ENCODE measurements at regions not wholly inside any gene's neighbourhood (a gene's known extent, or its start where the extent isn't known, plus 50 kb on each side); places are given as distances from the start of the nearest gene placed in this dataset.

DNA sequence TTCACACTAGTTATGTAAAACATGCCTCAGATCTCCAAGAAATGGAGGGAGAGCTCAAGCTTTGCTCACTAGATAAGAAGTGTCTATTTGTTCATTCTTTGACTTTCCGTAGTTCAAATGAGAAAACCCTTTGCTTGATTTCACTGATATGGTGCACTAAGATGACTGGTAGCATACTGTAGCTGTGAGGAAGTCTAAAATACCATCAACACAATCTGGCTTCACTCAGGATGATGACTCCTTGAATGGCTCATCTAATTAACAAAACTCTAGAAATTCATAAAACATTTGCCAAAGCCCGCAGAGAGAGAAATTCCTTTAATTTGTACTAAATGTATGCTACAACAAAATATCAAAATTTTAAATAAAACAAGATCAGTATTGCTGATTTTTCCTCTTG lies 152.8 kb upstream of the STK17B start:
- no peak overlapping the region for H3K4me3 ChIP-seq (ENCODE audit: low read length)
- TF ChIP-seq, protein P1, sequence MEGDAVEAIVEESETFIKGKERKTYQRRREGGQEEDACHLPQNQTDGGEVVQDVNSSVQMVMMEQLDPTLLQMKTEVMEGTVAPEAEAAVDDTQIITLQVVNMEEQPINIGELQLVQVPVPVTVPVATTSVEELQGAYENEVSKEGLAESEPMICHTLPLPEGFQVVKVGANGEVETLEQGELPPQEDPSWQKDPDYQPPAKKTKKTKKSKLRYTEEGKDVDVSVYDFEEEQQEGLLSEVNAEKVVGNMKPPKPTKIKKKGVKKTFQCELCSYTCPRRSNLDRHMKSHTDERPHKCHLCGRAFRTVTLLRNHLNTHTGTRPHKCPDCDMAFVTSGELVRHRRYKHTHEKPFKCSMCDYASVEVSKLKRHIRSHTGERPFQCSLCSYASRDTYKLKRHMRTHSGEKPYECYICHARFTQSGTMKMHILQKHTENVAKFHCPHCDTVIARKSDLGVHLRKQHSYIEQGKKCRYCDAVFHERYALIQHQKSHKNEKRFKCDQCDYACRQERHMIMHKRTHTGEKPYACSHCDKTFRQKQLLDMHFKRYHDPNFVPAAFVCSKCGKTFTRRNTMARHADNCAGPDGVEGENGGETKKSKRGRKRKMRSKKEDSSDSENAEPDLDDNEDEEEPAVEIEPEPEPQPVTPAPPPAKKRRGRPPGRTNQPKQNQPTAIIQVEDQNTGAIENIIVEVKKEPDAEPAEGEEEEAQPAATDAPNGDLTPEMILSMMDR (conservative IDR thresholded peaks at IDR 0.05; ENCODE audit: low read depth, low read length), result no peak
- no peak for DNase-seq (ENCODE audit: low read depth)

DNA sequence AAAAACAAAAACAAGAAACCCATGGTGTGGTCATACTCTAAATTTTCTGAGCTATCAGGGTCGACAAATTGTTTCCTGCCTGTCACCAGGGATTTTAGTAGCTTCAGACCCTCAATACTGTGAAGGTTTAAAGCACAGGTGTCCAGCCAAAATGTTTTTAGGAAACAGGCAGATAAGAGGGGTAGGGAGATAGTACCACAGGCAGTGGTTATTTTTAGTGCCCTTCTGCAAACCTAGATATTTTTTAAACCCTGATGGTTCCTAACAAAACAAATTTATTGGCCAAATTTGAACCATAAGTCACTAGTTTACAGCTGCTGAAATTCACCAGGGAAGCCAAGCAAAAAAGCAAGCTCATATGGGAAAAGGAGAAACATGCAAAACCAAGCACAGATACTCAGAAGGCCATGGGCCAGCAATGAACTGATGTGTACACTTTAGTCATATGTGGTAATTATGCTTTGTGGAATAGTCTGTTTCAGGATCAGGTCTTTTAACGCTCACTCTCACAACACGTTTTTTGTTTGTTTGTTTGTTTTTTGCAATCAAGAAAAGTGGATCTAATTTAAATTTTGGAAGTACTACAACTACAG lies 156.8 kb upstream of the STK17B start:
- no peak for DNase-seq (ENCODE audit: low read depth)
- no peak overlapping the region for H3K4me3 ChIP-seq (ENCODE audit: low read length)
- TF ChIP-seq, protein P1 (conservative IDR thresholded peaks at IDR 0.05; ENCODE audit: low read depth, low read length), result no peak

DNA sequence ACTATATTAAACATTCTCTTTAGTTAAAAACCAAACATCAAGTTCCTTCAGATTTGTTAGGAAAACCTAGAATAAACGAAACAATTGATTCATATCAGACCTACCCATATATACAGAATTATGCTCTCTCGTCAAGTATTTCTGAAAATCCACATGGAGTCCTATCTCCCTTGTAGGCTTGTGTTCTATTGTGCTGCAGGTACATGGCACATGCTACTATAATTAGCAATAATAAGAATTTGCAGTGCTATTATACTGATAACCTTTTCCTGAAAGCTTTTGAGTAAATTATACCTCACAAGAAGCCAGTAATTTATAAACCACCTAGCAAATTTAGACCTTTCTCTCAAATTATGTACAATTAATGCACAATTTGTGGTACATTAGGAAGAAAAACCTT lies 158.6 kb upstream of the STK17B start:
- no peak overlapping the region for H3K4me3 ChIP-seq (ENCODE audit: low read length)
- TF ChIP-seq, protein P1 (conservative IDR thresholded peaks at IDR 0.05; ENCODE audit: low read depth, low read length), result no peak
- no peak for DNase-seq (ENCODE audit: low read depth)

DNA sequence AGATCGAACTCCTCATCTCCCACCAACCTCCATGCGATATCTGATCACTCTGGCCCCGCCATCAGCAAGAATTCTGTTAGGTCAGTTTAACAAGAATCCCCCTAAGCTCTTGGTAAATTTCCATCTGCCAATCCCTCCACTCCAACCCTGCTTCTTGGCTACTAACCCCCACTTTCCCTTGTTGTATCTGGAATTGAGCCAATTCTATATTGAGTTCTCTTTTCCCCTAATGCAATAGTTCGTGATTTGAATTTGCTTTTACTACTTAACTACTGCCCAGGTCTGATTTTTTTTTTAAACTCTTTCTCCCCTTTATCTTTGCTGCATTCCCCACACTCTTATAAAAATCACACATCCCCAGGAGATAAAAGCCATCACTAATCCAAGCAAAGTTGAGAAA lies 159.3 kb upstream of the STK17B start:
- DNase-seq (ENCODE audit: low read depth), result no peak
- no peak overlapping the region for H3K4me3 ChIP-seq (ENCODE audit: low read length)
- TF ChIP-seq, protein P1 (conservative IDR thresholded peaks at IDR 0.05; ENCODE audit: low read depth, low read length), result no peak

DNA sequence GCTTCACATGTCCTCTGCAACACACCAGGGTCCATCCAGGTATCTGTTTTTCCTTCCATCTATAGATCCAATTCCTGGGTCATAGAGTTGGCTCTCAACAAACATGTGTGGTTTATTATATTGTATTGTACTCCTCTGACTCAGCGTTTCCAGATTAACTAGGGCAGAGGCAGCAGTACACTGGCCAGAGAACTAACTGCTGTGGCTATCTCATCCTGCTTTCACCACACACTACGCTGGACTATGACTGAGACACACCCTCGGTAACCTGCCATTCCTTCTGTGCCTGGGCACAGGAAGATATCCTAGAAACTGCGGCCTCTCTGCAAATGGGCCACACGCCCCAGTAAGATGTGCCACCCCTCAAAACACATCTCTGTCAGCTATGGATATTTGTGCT lies 159.8 kb upstream of the STK17B start:
- H3K4me3 ChIP-seq (ENCODE audit: low read length), result no peak overlapping the region
- DNase-seq (ENCODE audit: low read depth), result no peak
- TF ChIP-seq, protein P1 (conservative IDR thresholded peaks at IDR 0.05; ENCODE audit: low read depth, low read length), result no peak

DNA sequence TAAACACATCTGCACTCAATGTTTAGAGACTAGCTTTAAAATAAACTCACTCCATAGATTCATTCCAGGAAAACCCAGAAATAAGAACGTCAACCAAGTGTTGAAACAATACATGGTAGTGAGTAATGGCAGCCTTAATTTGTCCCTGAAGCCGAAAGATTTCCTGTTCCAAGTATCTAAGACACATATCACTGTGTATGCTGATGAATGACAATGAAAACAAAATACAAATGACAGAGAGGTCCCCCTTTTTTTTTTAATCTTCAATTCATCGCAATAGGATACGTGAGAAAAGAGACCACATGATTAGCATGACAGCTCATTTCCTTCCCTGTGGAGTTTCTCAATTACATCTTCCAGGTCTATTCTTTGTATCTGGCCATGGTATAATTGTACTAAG lies 160.5 kb upstream of the STK17B start:
- no peak for DNase-seq (ENCODE audit: low read depth)
- no peak overlapping the region for H3K4me3 ChIP-seq (ENCODE audit: low read length)
- TF ChIP-seq, protein P1 (conservative IDR thresholded peaks at IDR 0.05; ENCODE audit: low read depth, low read length), result no peak

DNA sequence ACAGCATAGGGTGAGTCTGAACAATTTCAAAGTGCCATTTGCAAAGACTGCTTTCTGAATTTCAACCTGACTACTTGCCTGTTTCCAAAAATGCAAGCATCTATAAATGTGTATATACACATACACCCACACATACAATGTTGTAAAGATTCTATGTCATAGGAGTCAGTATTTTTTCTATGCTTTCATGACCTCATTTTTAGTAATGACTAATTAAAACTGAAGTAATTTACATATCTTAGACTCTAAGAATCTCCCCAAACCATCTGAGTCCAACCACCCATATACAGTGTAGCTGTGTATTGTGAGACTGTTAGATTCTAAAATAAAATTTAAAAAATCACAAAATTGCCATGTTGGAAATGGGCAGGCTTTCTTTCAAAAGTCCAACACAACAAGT lies 162.0 kb upstream of the STK17B start:
- TF ChIP-seq, protein P1 (conservative IDR thresholded peaks at IDR 0.05; ENCODE audit: low read depth, low read length), result no peak
- no peak for DNase-seq (ENCODE audit: low read depth)

More for the DNA sequence above, 162.0 kb upstream of the STK17B start:
- H3K4me3 ChIP-seq (ENCODE audit: low read length), result no peak overlapping the region
